ENCODE measurements at regions not wholly inside any gene's neighbourhood (a gene's known extent, or its start where the extent isn't known, plus 50 kb on each side); places are given as distances from the start of the nearest gene placed in this dataset.

DNA sequence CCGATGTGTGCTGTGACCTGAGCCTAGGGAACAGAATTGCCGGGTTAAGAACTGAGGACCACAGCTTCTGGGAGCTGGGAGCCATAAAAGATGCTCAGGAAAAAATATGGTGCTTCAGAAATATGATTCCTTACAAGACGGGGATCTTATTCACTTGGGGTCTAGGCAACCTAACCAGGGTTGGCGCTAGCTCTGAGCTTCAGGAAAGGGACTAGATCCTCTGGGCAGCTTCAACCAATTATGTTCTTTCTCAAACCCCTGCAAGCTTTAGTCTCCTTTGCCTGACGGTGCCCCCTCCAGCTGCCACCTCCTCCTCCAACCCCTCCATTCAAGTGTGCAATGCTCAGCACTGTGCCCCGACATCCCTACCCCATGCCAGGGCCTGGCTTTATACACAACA, 634.1 kb upstream of the CADM1 start:
- no peak for TF ChIP-seq EZH2 (IDR thresholded peaks at IDR 0.05; ENCODE audit: borderline replicate concordance, low read length)
- TF ChIP-seq, protein P1, sequence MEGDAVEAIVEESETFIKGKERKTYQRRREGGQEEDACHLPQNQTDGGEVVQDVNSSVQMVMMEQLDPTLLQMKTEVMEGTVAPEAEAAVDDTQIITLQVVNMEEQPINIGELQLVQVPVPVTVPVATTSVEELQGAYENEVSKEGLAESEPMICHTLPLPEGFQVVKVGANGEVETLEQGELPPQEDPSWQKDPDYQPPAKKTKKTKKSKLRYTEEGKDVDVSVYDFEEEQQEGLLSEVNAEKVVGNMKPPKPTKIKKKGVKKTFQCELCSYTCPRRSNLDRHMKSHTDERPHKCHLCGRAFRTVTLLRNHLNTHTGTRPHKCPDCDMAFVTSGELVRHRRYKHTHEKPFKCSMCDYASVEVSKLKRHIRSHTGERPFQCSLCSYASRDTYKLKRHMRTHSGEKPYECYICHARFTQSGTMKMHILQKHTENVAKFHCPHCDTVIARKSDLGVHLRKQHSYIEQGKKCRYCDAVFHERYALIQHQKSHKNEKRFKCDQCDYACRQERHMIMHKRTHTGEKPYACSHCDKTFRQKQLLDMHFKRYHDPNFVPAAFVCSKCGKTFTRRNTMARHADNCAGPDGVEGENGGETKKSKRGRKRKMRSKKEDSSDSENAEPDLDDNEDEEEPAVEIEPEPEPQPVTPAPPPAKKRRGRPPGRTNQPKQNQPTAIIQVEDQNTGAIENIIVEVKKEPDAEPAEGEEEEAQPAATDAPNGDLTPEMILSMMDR (IDR thresholded peaks at IDR 0.05; ENCODE audit: low read length) = no peak

All from OCI-LY1 (cell line).